ENCODE measurements at regions not wholly inside any gene's neighbourhood (a gene's known extent, or its start where the extent isn't known, plus 50 kb on each side); places are given as distances from the start of the nearest gene placed in this dataset.

- Histone ChIP-seq H3K36me3 (replicated peaks; ENCODE audit: insufficient read depth, low read length) (no peaks in the 10 kb centered on the region), H3K4me3 (ENCODE audit: low read length) (no peak overlapping the region), H3K9me3 (replicated peaks; ENCODE audit: insufficient read depth, low read length) (no peaks in the 10 kb centered on the region), H3K27ac (ENCODE audit: low read length) (no peak overlapping the region), H3K79me2 (ENCODE audit: low read length) (no peaks in the 10 kb centered on the region), H3F3A (ENCODE audit: insufficient read depth, low read length) (no peaks in the 10 kb centered on the region), H3K9me2 (replicated peaks; ENCODE audit: insufficient read depth, low read length) (no peaks in the 10 kb centered on the region), H4K20me1 (ENCODE audit: insufficient read depth, low read length) (no peaks in the 10 kb centered on the region), H2AFZ (ENCODE audit: low read length) (no peak overlapping the region), H3K9ac (ENCODE audit: low read length) (no peak overlapping the region), H3K4me1 (ENCODE audit: low read length) (no peaks in the 10 kb centered on the region), H3K4me2 (ENCODE audit: low read depth, low read length) (no peak overlapping the region), H3K27me3 (replicated peaks; ENCODE audit: insufficient read depth, low read length) (no peaks in the 10 kb centered on the region)
- TF ChIP-seq EZH2 (optimal IDR thresholded peaks at IDR 0.05; ENCODE audit: low read depth, low read length) (no peak), CTCF (IDR thresholded peaks at IDR 0.05; ENCODE audit: low read length) (no peak), EZH2phosphoT487 (IDR thresholded peaks at IDR 0.05; ENCODE audit: low read length) (no peak)
- no peak for DNase-seq
These were observed 204.8 kb upstream of the COX10 start for GRCh38 chr17:13864521-13864920.

- Histone ChIP-seq H3K27ac (ENCODE audit: low read length) (no peak overlapping the region), H3K9me2 (replicated peaks; ENCODE audit: insufficient read depth, low read length) (no peaks in the 10 kb centered on the region), H3K9ac (ENCODE audit: low read length) (no peak overlapping the region), H3K79me2 (ENCODE audit: low read length) (no peaks in the 10 kb centered on the region), H4K20me1 (ENCODE audit: insufficient read depth, low read length) (no peaks in the 10 kb centered on the region), H3K27me3 (replicated peaks; ENCODE audit: insufficient read depth, low read length) (no peaks in the 10 kb centered on the region), H2AFZ (ENCODE audit: low read length) (no peak overlapping the region), H3K4me1 (ENCODE audit: low read length) (no peaks in the 10 kb centered on the region), H3K9me3 (replicated peaks; ENCODE audit: insufficient read depth, low read length) (no peaks in the 10 kb centered on the region), H3K36me3 (replicated peaks; ENCODE audit: insufficient read depth, low read length) (no peaks in the 10 kb centered on the region), H3K4me3 (ENCODE audit: low read length) (no peak overlapping the region), H3K4me2 (ENCODE audit: low read depth, low read length) (no peak overlapping the region), H3F3A (ENCODE audit: insufficient read depth, low read length) (no peaks in the 10 kb centered on the region)
- no peak for TF ChIP-seq CTCF (IDR thresholded peaks at IDR 0.05; ENCODE audit: low read length)
- no peak for TF ChIP-seq EZH2phosphoT487 (IDR thresholded peaks at IDR 0.05; ENCODE audit: low read length)
- no peak for TF ChIP-seq EZH2 (optimal IDR thresholded peaks at IDR 0.05; ENCODE audit: low read depth, low read length)
- DNase-seq, result no peak
These were observed 203.7 kb upstream of the COX10 start for GRCh38 chr17:13865650-13866049.

- Histone ChIP-seq H3K27ac (ENCODE audit: low read length) (no peak overlapping the region), H3K4me3 (ENCODE audit: low read length) (no peak overlapping the region), H2AFZ (ENCODE audit: low read length) (no peak overlapping the region), H3F3A (ENCODE audit: insufficient read depth, low read length) (no peaks in the 10 kb centered on the region), H3K9me3 (replicated peaks; ENCODE audit: insufficient read depth, low read length) (no peaks in the 10 kb centered on the region), H3K79me2 (ENCODE audit: low read length) (no peaks in the 10 kb centered on the region), H3K36me3 (replicated peaks; ENCODE audit: insufficient read depth, low read length) (no peaks in the 10 kb centered on the region), H3K9ac (ENCODE audit: low read length) (no peak overlapping the region), H3K4me1 (ENCODE audit: low read length) (no peaks in the 10 kb centered on the region), H3K9me2 (replicated peaks; ENCODE audit: insufficient read depth, low read length) (no peaks in the 10 kb centered on the region), H3K27me3 (replicated peaks; ENCODE audit: insufficient read depth, low read length) (no peaks in the 10 kb centered on the region), H4K20me1 (ENCODE audit: insufficient read depth, low read length) (no peaks in the 10 kb centered on the region), H3K4me2 (ENCODE audit: low read depth, low read length) (no peak overlapping the region)
- no peak for DNase-seq
- no peak for TF ChIP-seq EZH2phosphoT487 (IDR thresholded peaks at IDR 0.05; ENCODE audit: low read length)
- TF ChIP-seq CTCF (IDR thresholded peaks at IDR 0.05; ENCODE audit: low read length), result no peak
- no peak for TF ChIP-seq EZH2 (optimal IDR thresholded peaks at IDR 0.05; ENCODE audit: low read depth, low read length)
These were observed 199.9 kb upstream of the COX10 start for GRCh38 chr17:13869331-13869940.
